BJ (cell line): ENCODE measurements at regions not wholly inside any gene's neighbourhood (a gene's known extent, or its start where the extent isn't known, plus 50 kb on each side); places are given as distances from the start of the nearest gene placed in this dataset.

ENCODE experiments used
- CTCF ChIA-PET: fragments of 350-600 bp; formaldehyde crosslinking; extraction: SDS; loops from one replicate; lab custom pipeline; 2021; ENCODE audit warnings: antibody characterized with exemption, inconsistent platforms; lab: Yijun Ruan, JAX
- POLR2A ChIA-PET: fragments of 300-600 bp; sonication (Branson Sonifier 250); formaldehyde crosslinking; extraction: SDS; loops from one replicate; lab custom pipeline; 2021; ENCODE audit warnings: antibody characterized with exemption; lab: Charles Lee
- DNase-seq: peaks from one replicate; pipeline ENCODE4 v3.0.0-alpha.2; 2011; ENCODE audit warnings: low read depth
- H3K27me3 ChIP-seq: 2 replicates; pipeline ENCODE4 v1.6.0; 2011; ENCODE audit warnings: low read length; ENCODE audit not compliant: control insufficient read depth, insufficient read depth
- H3K36me3 ChIP-seq: 2 replicates; pipeline ENCODE4 v1.5.1; 2011; ENCODE audit warnings: low read length; ENCODE audit not compliant: control insufficient read depth, insufficient read depth
- H3K4me3 ChIP-seq: 2 replicates; pipeline ENCODE4 v1.5.1; 2011; ENCODE audit warnings: low read depth, mild to moderate bottlenecking, control low read depth, low read length
- TF ChIP-seq, protein P1 (sequence below): IDR thresholded peaks from 2 replicates; pipeline ENCODE4 v1.5.1; 2011; ENCODE audit warnings: low read depth, mild to moderate bottlenecking, control low read depth, inconsistent platforms, low read length, moderate library complexity; ENCODE audit not compliant: insufficient read depth

DNA sequence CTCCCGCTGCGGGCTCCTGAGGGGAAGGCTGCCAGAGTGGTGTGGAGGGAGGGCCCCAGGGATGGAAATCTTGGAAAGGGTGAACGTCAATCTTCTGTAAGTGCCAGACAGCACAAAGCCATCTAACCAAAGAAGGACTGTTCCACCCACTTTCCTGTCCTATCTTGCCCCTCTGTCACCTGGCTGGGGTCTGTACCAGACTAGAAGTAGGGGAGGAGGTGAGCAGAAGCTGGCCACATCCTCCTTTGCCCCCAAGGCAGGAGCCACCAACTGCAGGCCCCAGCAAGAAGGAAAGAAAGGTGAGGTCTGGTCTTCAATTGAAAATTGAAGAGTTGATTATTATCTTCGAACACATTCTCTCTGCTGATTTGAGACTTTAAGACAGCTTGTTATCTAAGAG lies 214.4 kb upstream of the LEF1 start:
- CTCF ChIA-PET: no interaction called here

GRCh38 chr4:108382751-108383150 lies 214.0 kb upstream of the LEF1 start:
- Histone ChIP-seq H3K4me3 (no peak overlapping the region), H3K27me3 (no peaks in the 10 kb centered on the region), H3K36me3 (no peaks in the 10 kb centered on the region)
- CTCF ChIA-PET: no interaction called here
- POLR2A ChIA-PET: no interaction called here
- TF ChIP-seq, protein P1, sequence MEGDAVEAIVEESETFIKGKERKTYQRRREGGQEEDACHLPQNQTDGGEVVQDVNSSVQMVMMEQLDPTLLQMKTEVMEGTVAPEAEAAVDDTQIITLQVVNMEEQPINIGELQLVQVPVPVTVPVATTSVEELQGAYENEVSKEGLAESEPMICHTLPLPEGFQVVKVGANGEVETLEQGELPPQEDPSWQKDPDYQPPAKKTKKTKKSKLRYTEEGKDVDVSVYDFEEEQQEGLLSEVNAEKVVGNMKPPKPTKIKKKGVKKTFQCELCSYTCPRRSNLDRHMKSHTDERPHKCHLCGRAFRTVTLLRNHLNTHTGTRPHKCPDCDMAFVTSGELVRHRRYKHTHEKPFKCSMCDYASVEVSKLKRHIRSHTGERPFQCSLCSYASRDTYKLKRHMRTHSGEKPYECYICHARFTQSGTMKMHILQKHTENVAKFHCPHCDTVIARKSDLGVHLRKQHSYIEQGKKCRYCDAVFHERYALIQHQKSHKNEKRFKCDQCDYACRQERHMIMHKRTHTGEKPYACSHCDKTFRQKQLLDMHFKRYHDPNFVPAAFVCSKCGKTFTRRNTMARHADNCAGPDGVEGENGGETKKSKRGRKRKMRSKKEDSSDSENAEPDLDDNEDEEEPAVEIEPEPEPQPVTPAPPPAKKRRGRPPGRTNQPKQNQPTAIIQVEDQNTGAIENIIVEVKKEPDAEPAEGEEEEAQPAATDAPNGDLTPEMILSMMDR: no peak
- DNase-seq: no peak

More for the DNA sequence above, 214.4 kb upstream of the LEF1 start:
- no peak for DNase-seq
- TF ChIP-seq, protein P1: no peak
- Histone ChIP-seq H3K4me3 (no peak overlapping the region), H3K27me3 (no peaks in the 10 kb centered on the region), H3K36me3 (no peaks in the 10 kb centered on the region)
- POLR2A ChIA-PET: no interaction called here

DNA sequence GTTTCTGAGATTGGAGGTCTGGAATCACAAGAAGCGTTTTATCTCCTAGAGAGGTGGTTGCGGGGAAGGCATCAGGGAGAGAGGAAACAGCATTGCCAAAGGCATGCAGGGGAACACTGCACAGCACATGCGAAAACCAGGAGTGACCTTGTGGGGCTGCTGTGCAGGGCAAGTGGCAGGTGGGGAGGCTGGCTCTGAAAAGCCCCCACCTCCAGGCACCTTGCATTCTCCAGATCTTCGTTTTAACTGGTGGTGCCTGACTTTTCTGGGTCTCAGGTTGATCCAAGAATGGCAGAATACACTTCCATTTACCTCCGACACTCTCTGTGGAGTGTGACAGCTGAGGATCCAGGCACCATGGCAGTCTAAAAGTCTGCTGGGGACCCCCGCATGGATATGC lies 209.4 kb upstream of the LEF1 start:
- POLR2A ChIA-PET: no interaction called here
- no peak for DNase-seq
- no peaks in the 10 kb centered on the region for H3K36me3 ChIP-seq
- peaks cover under 1% of the 10 kb centered on the region for H3K27me3 ChIP-seq
- TF ChIP-seq, protein P1: no peak
- H3K4me3 ChIP-seq: no peak overlapping the region
- CTCF ChIA-PET: no interaction called here

- no peak for DNase-seq
- CTCF ChIA-PET: interaction anchor here (0.6 kb wide), 1 partner anchor 196 kb away, joined by 3 read pairs; no protein-coding TSS in a partner anchor
- Histone ChIP-seq H3K36me3 (no peaks in the 10 kb centered on the region), H3K27me3 (peaks cover 3% of the 10 kb centered on the region), H3K4me3 (no peak overlapping the region)
- POLR2A ChIA-PET: no interaction called here
- TF ChIP-seq, protein P1: no peak
These were observed 208.3 kb upstream of the LEF1 start for GRCh38 chr4:108377021-108377420.

DNA sequence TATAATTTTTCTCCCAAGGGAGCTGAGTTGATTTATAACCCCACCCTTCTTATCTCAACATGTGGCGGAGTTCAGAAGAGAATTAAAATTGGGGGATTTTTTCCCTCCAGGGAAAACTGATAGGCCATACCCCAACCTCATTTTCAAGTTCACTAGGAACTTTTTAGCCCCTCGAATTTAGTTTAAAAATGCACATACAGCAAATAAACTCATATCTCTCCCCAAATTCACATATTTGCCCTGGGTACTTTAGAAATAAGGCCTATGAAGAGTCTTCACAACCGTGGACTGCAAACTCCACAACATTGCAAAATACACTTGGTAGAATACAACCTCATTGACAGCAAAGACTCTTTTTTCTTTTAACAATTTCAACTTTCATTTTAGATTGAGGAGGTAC lies 206.7 kb upstream of the LEF1 start:
- ChIA-PET CTCF (no interaction called here), POLR2A (interaction anchor here (0.6 kb wide), 1 partner anchor 86 kb away, joined by 4 read pairs; no protein-coding TSS in a partner anchor)
- Histone ChIP-seq H3K27me3 (peaks cover 9% of the 10 kb centered on the region), H3K36me3 (no peaks in the 10 kb centered on the region), H3K4me3 (no peak overlapping the region)
- TF ChIP-seq, protein P1: no peak
- no peak for DNase-seq
